Stimulated activated CD8-positive, alpha-beta memory T cell treated with anti-CD3 and anti-CD28 coated beads, Interleukin-2, amount 100 ng/mL, for 48 hours (primary cell): ENCODE measurements at regions not wholly inside any gene's neighbourhood (a gene's known extent, or its start where the extent isn't known, plus 50 kb on each side); places are given as distances from the start of the nearest gene placed in this dataset.

Experiments used
- DNase-seq, 2 donors: peaks; one replicate each; pipeline ENCODE4 v3.0.0-alpha.2; 2020; ENCODE audit warnings: low read depth in 2 of 2

- no peak for DNase-seq
Observed at GRCh38 chr2:211237586-211238275, 681.3 kb downstream of the CPS1 start.

- no peak for DNase-seq
Observed at GRCh38 chr2:211241891-211242290, 685.5 kb downstream of the CPS1 start.

- DNase-seq = no peak
Observed at GRCh38 chr2:211247751-211248150, 691.4 kb downstream of the CPS1 start.

- no peak for DNase-seq
Observed at GRCh38 chr2:211248841-211249240, 692.4 kb downstream of the CPS1 start.

- no peak for DNase-seq
Observed at GRCh38 chr2:211251016-211251415, 694.6 kb downstream of the CPS1 start.

GRCh38 chr2:211258646-211259335 is 702.4 kb downstream of the CPS1 start:
- no peak for DNase-seq

GRCh38 chr2:211259831-211260476 is 703.6 kb downstream of the CPS1 start:
- DNase-seq = no peak

GRCh38 chr2:211270257-211270656 is 713.9 kb downstream of the CPS1 start:
- DNase-seq = no peak

- DNase-seq = no peak
Observed at GRCh38 chr2:211281430-211282073, 725.2 kb downstream of the CPS1 start.

GRCh38 chr2:211302676-211303075 is 746.3 kb downstream of the CPS1 start:
- no peak for DNase-seq

GRCh38 chr2:211306929-211307328 is 750.5 kb downstream of the CPS1 start:
- DNase-seq = no peak
